ENCODE measurements at regions not wholly inside any gene's neighbourhood (a gene's known extent, or its start where the extent isn't known, plus 50 kb on each side); places are given as distances from the start of the nearest gene placed in this dataset.

DNA sequence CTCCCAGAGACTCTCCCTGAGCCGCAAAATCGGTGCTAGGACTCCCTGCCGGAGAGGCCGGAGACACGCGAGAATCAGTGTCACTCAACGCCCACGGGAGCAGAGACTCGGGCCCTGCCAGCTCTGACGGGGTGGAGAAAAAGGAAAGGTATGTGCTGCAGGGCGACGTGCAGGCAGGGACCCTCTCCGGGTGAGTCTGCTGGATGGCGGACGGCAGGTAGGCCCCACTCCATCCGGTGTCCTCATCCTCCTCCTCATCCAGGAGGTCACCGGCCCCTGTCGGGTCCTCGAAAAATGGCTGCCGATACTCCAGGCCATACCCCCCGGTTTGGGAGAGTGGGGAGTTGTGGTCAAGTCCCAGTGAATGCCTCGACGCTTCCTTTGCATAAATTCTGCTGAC, 110.7 kb downstream of the PMAIP1 start:
- TF ChIP-seq, protein P1, sequence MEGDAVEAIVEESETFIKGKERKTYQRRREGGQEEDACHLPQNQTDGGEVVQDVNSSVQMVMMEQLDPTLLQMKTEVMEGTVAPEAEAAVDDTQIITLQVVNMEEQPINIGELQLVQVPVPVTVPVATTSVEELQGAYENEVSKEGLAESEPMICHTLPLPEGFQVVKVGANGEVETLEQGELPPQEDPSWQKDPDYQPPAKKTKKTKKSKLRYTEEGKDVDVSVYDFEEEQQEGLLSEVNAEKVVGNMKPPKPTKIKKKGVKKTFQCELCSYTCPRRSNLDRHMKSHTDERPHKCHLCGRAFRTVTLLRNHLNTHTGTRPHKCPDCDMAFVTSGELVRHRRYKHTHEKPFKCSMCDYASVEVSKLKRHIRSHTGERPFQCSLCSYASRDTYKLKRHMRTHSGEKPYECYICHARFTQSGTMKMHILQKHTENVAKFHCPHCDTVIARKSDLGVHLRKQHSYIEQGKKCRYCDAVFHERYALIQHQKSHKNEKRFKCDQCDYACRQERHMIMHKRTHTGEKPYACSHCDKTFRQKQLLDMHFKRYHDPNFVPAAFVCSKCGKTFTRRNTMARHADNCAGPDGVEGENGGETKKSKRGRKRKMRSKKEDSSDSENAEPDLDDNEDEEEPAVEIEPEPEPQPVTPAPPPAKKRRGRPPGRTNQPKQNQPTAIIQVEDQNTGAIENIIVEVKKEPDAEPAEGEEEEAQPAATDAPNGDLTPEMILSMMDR (IDR thresholded peaks at IDR 0.05; ENCODE audit: insufficient read depth, low read length): no peak
- TF ChIP-seq, protein P2, sequence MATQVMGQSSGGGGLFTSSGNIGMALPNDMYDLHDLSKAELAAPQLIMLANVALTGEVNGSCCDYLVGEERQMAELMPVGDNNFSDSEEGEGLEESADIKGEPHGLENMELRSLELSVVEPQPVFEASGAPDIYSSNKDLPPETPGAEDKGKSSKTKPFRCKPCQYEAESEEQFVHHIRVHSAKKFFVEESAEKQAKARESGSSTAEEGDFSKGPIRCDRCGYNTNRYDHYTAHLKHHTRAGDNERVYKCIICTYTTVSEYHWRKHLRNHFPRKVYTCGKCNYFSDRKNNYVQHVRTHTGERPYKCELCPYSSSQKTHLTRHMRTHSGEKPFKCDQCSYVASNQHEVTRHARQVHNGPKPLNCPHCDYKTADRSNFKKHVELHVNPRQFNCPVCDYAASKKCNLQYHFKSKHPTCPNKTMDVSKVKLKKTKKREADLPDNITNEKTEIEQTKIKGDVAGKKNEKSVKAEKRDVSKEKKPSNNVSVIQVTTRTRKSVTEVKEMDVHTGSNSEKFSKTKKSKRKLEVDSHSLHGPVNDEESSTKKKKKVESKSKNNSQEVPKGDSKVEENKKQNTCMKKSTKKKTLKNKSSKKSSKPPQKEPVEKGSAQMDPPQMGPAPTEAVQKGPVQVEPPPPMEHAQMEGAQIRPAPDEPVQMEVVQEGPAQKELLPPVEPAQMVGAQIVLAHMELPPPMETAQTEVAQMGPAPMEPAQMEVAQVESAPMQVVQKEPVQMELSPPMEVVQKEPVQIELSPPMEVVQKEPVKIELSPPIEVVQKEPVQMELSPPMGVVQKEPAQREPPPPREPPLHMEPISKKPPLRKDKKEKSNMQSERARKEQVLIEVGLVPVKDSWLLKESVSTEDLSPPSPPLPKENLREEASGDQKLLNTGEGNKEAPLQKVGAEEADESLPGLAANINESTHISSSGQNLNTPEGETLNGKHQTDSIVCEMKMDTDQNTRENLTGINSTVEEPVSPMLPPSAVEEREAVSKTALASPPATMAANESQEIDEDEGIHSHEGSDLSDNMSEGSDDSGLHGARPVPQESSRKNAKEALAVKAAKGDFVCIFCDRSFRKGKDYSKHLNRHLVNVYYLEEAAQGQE (IDR thresholded peaks at IDR 0.05; ENCODE audit: insufficient replicate concordance, low read depth): no peak

Data from HL-60 (cell line).